Large intestine (tissue), 3 donors: ENCODE measurements at regions not wholly inside any gene's neighbourhood (a gene's known extent, or its start where the extent isn't known, plus 50 kb on each side); places are given as distances from the start of the nearest gene placed in this dataset.

Source experiments
- DNase-seq, 2 donors: peaks; one replicate each; pipeline versions ENCODE4 v3.0.0 to v3.0.0-alpha.2; 2013
- H3K27ac ChIP-seq: one replicate; pipeline ENCODE4 v1.5.1; 2013; ENCODE audit warnings: low read length
- H3K27me3 ChIP-seq: 2 replicates; pipeline ENCODE4 v1.6.1; 2013; ENCODE audit warnings: low read length; ENCODE audit not compliant: control insufficient read depth, insufficient read depth
- H3K36me3 ChIP-seq: 2 replicates; pipeline ENCODE4 v1.6.1; 2013; ENCODE audit warnings: low read length; ENCODE audit not compliant: control insufficient read depth, insufficient read depth
- H3K4me1 ChIP-seq: one replicate; pipeline ENCODE4 v1.6.1; 2013; ENCODE audit warnings: low read length; ENCODE audit not compliant: control insufficient read depth, insufficient read depth
- H3K4me3 ChIP-seq: one replicate; pipeline ENCODE4 v1.5.1; 2013; ENCODE audit warnings: low read length
- H3K9me3 ChIP-seq: one replicate; pipeline ENCODE4 v1.6.1; 2013; ENCODE audit warnings: mild to moderate bottlenecking, low read depth, low read length, moderate library complexity; ENCODE audit not compliant: control insufficient read depth
- WGBS: methylation state at CpG from one replicate; pipeline ENCODE4 v1.1.5; 2013; ENCODE audit warnings: low lambda C conversion rate; ENCODE audit not compliant: insufficient coverage; 5-methylcytosine and 5-hydroxymethylcytosine counted together

- 67% methylated on average over 1 of the region's 12 CpGs for WGBS
- peaks cover 3% of the 10 kb centered on the region for H3K27me3 ChIP-seq
- no peaks in the 10 kb centered on the region for H3K9me3 ChIP-seq
- DNase-seq: no peak
- no peaks in the 10 kb centered on the region for H3K36me3 ChIP-seq
- H3K4me3 ChIP-seq: no peak overlapping the region
- H3K4me1 ChIP-seq: no peaks in the 10 kb centered on the region
- H3K27ac ChIP-seq: no peak overlapping the region
Measured at GRCh38 chr10:128570319-128570995, 444.2 kb upstream of the MKI67 start.

DNA sequence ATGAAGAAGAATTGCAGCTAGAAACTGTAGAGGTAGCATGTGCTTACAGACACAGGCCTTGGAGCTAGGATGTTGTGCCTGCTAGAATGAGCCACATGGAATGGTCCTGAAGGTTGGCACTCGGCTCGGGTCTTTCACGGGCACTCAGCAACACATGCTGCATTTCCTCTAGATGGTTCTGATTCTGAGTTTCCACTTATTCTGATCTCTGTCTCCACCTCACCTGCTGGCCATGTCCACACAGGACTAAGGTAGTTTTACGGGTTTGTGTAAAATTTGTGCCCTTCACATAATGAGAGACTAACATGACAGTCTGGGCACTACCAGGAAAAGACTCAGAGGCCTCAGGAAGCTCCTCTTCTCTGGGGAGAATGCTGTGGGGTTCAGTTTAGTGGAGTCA is 444.8 kb upstream of the MKI67 start:
- Histone ChIP-seq H3K27ac (no peak overlapping the region), H3K4me3 (no peak overlapping the region), H3K9me3 (no peaks in the 10 kb centered on the region), H3K36me3 (no peaks in the 10 kb centered on the region), H3K27me3 (peaks cover 3% of the 10 kb centered on the region), H3K4me1 (no peaks in the 10 kb centered on the region)
- no peak for DNase-seq
- WGBS: no CpG with 5 or more reads among the region's 4 CpGs

DNA sequence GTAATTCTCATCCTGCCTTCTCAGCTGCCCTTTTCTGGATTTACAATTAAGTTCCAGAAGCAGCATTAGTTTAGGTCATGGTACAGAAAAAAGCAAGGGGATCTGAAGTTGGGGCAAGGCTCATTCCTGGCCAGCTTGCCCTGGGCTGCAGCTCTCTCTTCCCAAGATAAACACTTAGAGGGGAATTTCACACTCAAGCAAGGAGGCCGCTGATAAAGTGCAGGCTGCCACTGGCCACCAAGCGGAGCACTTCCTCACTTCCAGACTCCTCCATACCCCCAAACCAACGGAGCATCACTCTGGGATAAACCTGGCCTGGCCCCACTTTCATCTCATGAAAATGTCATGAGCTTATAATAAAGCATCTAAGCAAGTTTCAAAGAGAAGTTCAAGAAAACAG is 445.5 kb upstream of the MKI67 start:
- Histone ChIP-seq H3K4me1 (no peaks in the 10 kb centered on the region), H3K36me3 (no peaks in the 10 kb centered on the region), H3K4me3 (no peak overlapping the region), H3K27me3 (peaks cover 3% of the 10 kb centered on the region), H3K9me3 (no peaks in the 10 kb centered on the region), H3K27ac (no peak overlapping the region)
- WGBS: no CpG with 5 or more reads among the region's 3 CpGs
- DNase-seq: no peak

DNA sequence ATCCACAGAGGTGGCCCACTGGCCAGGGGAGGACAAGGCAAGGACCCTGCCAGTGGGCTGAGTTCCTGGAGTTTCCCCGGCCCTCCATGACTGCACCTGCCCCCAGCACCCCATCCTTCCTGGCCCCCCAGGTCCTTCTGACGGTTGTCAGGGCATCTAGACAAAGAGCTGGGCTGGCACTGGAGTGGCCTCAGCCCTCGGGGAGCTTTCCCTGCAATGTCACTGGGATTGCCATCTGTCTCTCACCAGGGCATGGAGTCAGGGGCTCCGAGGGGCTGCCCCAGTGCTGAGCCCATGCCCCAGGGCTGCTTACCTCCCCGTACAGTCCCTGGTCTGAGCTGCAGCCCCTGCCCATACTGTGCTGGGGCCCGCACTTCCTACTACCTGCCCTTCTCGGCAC is 446.5 kb upstream of the MKI67 start:
- Histone ChIP-seq H3K4me1 (no peaks in the 10 kb centered on the region), H3K27me3 (peaks cover 3% of the 10 kb centered on the region), H3K36me3 (no peaks in the 10 kb centered on the region), H3K27ac (no peak overlapping the region), H3K4me3 (no peak overlapping the region), H3K9me3 (no peaks in the 10 kb centered on the region)
- DNase-seq: no peak
- WGBS: no CpG with 5 or more reads among the region's 7 CpGs

DNA sequence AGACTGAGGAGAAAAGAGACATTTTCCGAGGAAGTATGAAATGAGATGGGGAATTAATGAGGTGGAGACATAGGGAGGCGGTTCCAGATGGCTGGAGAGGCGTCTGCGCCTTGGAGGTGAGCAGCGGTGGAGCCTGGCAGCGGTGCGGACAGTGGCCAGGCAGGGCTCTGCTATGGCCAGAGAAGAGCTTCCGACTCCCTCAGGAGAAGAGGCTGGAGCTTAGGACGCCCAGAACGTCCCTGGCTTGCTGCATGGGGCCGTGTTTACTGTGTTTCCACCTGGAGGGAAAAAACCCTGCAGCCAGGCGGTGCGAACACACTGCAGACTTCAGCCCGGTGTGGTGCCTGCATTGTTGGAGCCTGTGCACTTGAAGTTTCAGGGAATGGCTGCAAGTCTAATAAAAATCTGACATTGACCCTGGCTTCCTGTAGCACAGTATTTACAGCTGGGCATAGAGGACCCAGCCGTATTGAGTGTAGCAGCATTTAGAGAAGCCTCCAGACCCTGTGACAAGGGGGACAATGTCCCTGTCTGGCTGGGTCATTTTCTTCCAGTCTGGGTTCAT is 447.1 kb upstream of the MKI67 start:
- Histone ChIP-seq H3K27ac (no peak overlapping the region), H3K27me3 (peaks cover 3% of the 10 kb centered on the region), H3K36me3 (no peaks in the 10 kb centered on the region), H3K4me3 (no peak overlapping the region), H3K9me3 (no peaks in the 10 kb centered on the region), H3K4me1 (no peaks in the 10 kb centered on the region)
- no peak for DNase-seq
- 80% methylated on average over 1 of the region's 15 CpGs for WGBS

DNA sequence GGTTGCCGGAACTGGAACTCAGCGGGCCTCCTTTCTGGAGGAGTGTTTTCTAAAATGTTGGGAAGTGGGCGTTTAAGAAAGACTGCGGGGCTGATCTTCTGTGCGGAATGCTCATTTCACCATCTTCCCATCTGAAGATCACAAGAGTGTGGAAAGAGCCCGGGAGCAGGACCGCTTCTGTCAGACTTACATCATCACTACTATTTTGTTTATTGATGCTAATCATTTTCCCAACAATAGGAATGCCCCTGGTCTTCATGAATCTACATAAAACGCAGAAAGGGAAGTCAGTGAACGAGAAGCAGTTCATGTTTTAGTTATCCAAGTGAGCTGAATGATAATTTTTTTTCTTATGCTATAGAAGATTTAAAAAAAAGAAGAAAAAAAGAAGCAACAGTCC is 447.8 kb upstream of the MKI67 start:
- 76% methylated on average over 2 of the region's 9 CpGs for WGBS
- DNase-seq: no peak
- no peak overlapping the region for H3K4me3 ChIP-seq
- no peaks in the 10 kb centered on the region for H3K9me3 ChIP-seq
- H3K36me3 ChIP-seq: no peaks in the 10 kb centered on the region
- H3K4me1 ChIP-seq: no peaks in the 10 kb centered on the region
- H3K27me3 ChIP-seq: peaks cover 3% of the 10 kb centered on the region
- no peak overlapping the region for H3K27ac ChIP-seq

DNA sequence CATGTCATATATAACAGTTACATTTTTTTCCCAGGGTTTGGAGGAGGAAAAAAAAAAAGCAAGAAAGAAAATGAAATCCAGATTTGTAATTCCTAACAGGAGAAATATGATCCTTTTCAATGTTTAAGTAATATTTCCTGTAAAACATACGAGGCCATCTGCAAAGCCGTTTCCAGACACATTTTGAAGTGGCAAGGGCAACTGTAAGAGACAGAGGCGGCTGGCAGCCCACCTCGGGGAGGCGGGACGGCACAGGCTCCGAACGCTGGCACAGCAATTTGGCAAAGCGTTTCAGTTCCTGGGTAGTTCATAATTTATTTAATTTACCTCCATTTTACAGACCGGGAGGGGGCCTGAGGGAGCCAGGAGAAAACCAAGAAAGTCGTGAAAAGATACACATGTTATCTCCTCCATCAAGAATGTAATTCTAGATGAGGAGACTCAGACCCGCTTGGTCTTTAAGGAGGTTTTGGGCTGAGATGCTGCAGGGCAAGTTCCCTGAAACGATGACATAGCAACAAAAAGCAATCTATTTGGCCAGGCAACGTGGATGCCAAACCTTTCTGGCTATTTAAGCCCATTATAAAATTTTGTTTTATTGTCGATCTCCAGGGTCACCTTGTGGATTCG is 448.5 kb upstream of the MKI67 start:
- Histone ChIP-seq H3K27me3 (peaks cover 3% of the 10 kb centered on the region), H3K36me3 (no peaks in the 10 kb centered on the region), H3K27ac (no peak overlapping the region), H3K4me1 (no peaks in the 10 kb centered on the region), H3K9me3 (no peaks in the 10 kb centered on the region), H3K4me3 (no peak overlapping the region)
- 64% methylated on average over 4 of the region's 16 CpGs for WGBS
- no peak for DNase-seq

GRCh38 chr10:128575761-128576160 is 449.5 kb upstream of the MKI67 start:
- no peaks in the 10 kb centered on the region for H3K36me3 ChIP-seq
- no peak for DNase-seq
- H3K9me3 ChIP-seq: no peaks in the 10 kb centered on the region
- H3K27me3 ChIP-seq: peaks cover 3% of the 10 kb centered on the region
- no peak overlapping the region for H3K27ac ChIP-seq
- H3K4me1 ChIP-seq: no peaks in the 10 kb centered on the region
- H3K4me3 ChIP-seq: no peak overlapping the region
- WGBS: no CpG with 5 or more reads among the region's 2 CpGs

- H3K36me3 ChIP-seq: no peaks in the 10 kb centered on the region
- no peak overlapping the region for H3K4me3 ChIP-seq
- no peak overlapping the region for H3K27ac ChIP-seq
- DNase-seq: no peak
- no peaks in the 10 kb centered on the region for H3K9me3 ChIP-seq
- WGBS: 100% methylated on average over 1 of the region's 11 CpGs
- H3K27me3 ChIP-seq: peaks cover 3% of the 10 kb centered on the region
- H3K4me1 ChIP-seq: no peaks in the 10 kb centered on the region
Measured at GRCh38 chr10:128576336-128576735, 450.1 kb upstream of the MKI67 start.

- DNase-seq: no peak
- no peaks in the 10 kb centered on the region for H3K4me1 ChIP-seq
- H3K27ac ChIP-seq: no peak overlapping the region
- H3K4me3 ChIP-seq: no peak overlapping the region
- no CpG with 5 or more reads among the region's 11 CpGs for WGBS
- no peaks in the 10 kb centered on the region for H3K36me3 ChIP-seq
- H3K27me3 ChIP-seq: peaks cover 3% of the 10 kb centered on the region
- H3K9me3 ChIP-seq: no peaks in the 10 kb centered on the region
Measured at GRCh38 chr10:128576943-128577670, 450.9 kb upstream of the MKI67 start.
